GM21515 (cell line): ENCODE measurements at regions not wholly inside any gene's neighbourhood (a gene's known extent, or its start where the extent isn't known, plus 50 kb on each side); places are given as distances from the start of the nearest gene placed in this dataset.
"Not testable (repeated sequence)": the region's sequence is repeated elsewhere in the genome, so short reads cannot be mapped to it uniquely, and the experiment has no call there.

Source experiments
- ATAC-seq: cut with Tn5 transposase; IDR thresholded peaks from one replicate; pipeline ENCODE4 v1.9.1; 2021; ENCODE audit not compliant: unreplicated experiment

DNA sequence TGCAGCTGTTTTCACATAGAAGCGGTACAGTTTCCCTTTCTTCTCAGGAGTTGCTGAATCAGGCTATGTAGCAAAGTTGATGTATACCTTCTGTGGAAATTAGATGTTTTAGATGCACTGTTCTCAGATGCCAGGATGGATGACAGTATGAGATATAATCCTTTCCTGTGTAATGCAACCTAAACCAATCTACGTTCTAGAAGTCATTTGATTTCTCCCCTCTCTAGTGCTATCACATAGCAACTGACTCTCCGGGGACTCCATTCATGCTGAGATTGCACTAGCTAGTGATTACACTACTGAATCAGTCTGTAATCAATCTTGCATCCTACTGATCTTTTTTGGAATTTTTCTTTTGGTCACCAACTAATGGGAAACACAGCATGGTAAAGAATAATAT, 1881.7 kb downstream of the PCDH7 start:
- no peak for ATAC-seq

DNA sequence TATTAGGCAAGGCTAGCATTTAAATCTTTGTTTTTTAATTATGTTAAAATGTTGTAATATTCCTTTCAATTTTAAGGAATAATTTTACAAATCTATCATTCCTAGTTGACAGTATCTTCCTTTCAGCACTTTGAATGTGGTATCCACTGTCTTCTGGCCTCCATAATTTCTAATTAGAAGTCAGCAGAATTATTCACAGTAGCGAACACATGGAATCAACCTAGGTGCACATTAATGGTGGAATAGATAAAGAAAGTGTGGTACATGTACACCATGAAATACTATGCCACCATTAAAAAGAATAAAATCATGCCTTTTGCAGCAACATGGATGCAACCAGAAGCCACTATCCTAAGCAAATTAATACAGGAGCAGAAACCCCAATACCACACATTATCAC, 1887.8 kb downstream of the PCDH7 start:
- ATAC-seq, result no peak

DNA sequence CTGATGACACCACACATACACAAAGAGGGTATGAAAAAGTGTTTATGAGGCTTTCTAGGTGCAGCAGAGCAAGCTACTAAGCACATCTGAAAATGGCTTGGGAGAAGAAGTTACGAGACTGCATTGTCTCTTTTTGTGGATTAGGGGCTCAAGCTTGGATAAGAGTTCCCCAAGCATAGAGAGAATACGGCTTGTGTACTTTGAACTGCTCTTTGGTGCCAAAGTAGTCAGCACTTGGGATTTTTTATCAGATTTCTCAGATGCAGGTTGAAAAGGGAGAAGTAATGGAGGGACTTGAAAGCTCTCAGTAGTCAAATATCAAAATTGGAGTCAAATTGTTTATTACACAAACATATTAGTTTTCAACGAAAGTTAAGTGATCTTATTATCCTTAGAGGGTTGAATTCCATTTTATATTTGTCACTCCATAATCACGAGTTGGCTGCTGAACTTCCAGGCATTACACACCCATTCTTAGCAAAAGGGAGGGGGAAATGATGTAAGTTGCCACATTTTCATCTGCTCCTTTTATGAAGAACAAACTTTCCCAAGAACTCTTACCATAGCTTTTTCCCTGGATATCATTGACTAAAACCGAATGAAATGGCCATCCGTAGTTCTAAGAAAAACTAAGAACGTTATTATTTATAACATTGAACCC, 1904.9 kb downstream of the PCDH7 start:
- ATAC-seq, result no peak

DNA sequence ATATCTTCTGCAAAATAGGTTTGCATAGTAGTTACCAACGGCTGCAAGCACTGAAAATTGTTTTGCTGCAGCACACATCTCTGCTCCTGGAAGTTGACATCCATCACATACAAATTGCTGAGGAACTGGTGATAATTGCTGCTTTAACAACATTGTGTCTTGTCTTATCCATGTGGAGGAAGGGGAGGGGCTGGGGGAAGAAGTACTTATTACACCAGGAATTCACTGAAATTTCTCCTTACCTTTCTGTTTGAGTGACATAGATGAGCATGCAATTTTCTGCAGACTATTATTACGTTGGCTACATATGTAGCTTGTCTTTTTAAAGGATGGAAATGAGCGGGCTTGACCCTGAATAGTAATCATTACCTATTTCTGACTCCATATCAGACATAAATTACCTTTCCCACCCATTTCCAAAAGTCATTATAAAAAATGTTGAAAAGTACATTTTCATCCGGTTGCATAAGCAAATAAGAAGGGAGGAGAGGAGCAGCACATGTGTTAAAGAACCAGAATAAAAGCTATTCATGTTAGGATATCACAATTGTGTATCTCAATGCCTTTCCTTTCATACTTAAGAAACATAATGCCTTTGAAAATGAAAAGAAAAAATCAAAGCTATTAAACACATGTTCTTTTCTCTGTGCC, 1905.6 kb downstream of the PCDH7 start:
- ATAC-seq, result no peak

DNA sequence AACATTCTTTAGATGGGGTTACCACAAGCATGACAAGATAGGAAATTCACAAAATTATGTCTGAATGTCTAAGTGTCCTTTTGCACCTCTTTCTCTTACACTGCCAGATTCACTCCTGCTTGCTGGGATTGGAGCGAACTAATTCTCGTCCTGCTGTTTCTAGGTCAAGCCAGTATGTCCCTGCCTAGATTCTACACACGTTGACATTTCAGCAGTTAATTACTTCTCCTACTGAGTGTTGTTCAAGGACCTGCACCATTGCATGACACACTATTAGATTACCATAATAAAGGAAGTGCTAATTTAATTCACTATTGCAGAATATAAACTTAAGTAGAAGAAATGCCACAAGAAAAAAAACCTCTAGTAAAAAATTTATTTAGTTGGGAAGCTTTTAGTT, 1911.7 kb downstream of the PCDH7 start:
- ATAC-seq, result no peak

DNA sequence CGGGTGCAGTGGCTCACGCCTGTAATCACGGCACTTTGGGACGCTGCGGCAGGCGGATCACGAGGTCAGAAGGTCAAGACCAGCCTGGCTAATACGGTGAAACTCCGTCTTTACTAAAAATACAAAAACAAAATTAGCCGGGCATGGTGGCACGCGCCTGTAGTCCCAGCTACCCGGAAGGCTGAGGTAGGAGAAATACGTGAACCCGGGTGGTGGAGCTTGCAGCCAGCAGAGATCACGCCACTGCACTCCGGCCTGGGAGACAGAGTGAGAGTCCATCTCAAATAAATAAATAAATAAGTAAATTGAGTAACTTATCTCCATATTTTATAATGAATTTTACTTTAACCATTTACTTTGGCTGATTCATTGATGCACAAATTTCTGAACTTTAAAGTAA, 1913.3 kb downstream of the PCDH7 start:
- ATAC-seq, result no peak

DNA sequence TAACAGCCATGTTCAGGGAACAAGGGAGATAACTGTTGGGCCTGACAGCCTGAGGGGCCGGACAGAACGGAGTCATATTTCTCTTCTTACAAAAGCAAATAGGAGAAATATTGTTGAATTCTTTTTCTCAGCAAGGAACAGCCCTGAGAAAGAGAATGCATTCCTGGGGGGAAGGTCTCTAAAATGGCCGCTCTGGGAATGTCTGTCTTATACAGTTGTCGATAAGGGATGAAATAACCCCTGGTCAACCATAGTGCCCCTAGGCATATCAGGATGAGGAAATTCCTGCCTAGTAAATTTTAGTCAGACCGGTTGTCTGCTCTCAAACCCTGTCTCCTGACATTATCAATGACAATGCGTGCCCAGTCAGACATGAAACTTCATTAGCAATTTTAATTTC, 1925.5 kb downstream of the PCDH7 start:
- ATAC-seq, result no peak

DNA sequence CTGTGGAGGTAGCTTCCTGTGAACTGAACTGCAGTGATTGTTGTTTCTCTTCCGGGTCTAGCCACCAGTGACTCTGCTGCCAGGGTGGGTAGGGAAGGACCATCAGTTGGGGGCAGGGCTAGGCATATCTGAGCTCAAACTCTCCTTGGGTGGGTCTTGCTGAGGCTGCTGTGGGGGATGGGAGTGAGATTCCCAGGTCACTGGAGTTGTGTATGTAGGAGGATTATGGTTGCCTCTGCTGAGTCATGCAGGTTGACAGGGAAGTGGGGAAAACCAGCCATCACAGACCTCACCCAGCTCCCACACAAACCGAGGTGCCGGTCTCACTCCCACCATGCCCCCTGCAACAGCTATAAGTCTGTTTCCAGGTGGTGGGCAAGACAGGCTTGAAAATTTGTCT, 1937.8 kb downstream of the PCDH7 start:
- no peak for ATAC-seq

DNA sequence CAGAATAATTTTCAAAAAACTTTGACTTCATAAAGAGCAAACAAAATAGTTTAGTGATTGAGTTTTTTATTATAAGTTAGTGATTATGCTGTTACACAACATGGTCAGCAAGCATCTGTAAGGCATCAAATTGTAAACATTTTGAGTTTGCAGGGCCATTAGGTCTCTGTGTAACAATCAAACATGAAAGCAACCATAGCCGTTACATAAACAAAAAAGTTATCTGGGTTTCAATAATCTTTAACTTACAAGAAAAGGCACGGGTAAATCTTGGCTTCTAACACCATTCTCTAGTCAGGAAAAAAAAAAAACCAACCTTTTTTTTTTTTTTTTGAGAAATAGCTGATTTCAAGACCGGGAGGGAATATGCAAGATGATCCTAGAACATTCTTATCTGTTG, 1941.1 kb downstream of the PCDH7 start:
- no peak for ATAC-seq

DNA sequence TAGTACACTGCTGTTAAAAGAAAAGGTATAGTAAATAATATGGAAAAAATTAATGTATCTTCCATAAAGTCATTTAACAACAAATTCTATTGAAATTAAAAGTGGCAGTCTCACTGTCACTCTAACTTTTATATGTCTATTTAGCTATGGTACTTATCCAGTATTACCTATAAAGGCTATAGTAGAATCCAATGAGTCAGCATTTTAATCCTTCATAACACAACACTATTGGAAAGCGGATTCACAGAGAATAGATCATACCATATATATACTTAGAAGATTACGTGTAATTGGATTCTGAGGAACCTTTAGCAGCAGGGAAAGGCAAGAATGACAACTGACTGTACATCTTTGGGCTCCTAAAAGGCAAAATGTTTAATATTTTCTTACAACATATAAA, 1942.6 kb downstream of the PCDH7 start:
- ATAC-seq, result no peak

DNA sequence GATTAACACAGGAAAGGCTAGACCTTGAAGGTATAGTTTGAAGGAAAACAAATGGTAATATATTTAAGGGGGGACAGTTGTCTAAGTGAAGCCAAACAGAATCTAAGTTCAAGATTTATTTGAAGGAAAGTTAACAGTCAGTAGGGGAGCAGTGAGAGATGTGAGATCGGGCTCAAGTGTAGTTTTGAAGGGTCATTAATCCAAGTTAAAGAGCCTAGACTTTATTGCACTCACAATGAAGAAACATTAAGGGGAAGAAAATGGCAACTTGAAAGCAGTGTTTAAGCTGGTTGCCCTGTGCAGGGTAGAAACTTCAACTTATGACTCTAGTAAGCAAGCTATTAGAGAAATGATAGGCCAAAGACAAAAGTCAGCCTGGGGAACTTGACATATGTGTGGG, 1952.2 kb downstream of the PCDH7 start:
- ATAC-seq, result no peak

DNA sequence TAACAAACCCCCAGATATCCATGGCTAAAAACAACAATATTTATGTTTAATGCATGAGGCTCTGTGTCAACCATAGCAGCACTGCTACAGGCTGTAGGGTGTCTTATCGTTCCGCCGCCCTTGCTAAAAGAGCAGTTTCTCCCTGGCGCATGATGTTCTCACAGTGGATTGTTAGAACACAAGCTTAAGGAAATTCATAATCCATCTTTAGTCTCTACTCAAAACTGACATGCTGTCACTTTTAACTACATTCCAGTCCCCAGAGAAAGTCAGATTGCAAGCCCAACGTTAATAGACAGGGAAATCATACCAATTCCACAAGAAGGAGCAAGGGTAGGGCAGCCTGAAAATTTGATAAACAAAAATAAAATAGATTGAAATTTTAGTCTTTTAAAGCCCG, 1960.8 kb downstream of the PCDH7 start:
- no peak for ATAC-seq

DNA sequence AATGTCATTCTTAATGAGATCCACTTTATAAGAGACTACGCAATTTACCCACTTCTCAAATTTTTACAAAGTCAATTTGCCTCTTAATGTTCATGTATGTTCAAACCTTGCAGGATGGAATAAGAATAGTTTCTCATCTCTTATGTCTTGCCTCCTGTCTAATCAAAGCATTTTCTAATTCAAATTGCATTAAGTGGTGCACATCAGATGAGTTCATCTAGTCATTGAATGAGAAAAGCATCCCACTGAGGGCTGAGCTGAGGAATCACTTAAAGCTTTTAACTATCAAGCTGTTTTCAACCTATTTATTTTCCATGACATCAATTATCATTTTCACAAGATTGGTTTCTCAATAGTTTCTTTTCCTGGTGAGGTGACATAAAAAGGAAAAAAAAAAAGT, 1964.0 kb downstream of the PCDH7 start:
- ATAC-seq, result no peak

DNA sequence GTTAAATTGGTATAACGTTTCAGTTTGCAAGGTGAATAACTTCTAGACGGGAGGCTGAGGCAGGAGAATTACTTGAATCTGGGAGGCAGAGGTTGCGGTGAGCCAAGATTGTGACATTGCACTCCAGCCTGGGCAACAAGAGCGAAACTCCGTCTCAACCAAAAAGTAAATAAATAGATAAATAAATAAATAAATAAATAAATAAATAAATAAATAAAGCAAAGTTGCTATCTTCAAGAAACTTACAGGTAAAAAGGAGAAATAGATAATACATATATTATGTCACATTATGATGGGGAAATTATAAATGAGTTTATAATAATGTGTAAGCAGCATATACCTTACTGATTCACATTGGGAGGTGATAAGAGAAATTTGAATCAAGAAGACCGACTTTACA, 1966.0 kb downstream of the PCDH7 start:
- ATAC-seq, result no peak

DNA sequence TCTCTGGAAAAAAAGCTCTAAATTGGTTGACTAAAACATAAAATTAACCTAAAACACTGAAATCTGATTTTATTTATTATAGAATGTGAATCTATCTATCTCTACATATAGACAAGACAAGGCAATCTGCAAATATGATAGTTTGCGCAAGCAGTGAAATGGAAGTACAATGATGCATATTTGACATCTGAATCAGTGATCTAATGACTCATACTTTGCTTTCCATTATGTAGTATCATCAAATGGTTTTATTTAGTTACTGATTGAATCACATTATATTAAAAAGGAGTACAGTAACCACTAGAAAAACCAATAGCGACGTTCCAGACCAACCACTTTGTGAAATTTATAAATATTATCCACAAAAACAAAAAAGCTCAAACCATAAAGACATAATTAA, 1969.3 kb downstream of the PCDH7 start:
- no peak for ATAC-seq

DNA sequence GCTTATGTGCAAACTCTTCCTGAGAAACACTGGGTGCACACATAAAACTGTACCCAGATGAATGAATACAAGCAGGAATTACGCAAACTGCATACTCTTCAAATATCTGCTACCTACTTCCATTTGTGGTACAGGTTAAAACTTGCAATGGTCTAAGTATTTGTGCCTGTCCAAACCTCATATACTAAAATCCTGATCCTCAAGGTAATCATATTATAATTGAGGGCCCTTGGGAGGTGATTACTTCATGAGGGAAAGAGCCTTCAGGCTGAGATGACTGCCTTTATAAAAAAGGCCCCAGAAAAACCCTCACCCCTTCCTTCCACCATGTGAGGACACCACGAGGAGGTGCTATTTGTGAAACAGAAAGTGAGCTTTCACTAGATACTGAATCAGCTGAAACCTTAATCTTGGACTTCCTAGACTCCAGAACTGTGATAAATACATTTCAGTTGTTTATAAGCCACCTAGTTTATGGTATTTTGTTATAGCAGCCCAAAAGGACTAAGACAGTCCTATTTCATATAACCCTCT, 1977.2 kb downstream of the PCDH7 start:
- no peak for ATAC-seq

DNA sequence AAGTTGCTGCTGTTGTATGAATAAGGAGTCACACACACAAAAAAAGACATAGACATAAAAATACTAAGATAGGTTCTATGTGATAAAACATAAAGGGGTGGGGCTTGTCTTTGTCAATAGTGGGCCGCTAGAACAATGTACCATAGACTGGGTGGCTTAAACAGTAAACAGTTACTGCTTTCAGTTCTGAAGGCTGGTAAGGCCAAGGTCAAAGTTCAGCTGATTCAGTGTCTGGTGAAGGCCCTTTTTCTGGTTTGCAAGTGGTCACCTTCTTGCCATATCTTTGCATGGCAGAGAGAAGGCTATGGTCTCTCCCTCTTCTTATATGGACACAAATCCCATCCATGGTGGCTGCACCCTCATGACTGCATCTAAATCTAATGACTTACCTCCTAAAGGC, 1980.7 kb downstream of the PCDH7 start:
- ATAC-seq, result no peak

DNA sequence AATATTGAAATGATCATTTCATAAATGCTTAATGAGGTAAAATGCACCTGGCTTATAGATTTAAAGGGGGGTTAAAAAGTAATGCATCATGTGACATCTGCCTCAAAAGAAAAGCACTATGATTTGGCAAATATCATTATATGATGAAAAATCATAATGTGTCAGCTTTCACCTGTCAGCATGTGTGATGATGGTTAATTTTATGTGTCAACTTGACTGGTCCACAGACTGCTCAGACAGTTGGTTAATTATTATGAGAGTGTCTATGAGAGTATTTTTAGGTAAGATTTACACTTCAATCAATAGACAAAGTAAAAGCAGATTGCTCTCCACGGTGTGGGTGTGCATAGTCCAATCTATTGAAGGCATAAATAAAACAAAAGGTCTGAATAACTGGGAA, 1986.7 kb downstream of the PCDH7 start:
- ATAC-seq, result no peak

DNA sequence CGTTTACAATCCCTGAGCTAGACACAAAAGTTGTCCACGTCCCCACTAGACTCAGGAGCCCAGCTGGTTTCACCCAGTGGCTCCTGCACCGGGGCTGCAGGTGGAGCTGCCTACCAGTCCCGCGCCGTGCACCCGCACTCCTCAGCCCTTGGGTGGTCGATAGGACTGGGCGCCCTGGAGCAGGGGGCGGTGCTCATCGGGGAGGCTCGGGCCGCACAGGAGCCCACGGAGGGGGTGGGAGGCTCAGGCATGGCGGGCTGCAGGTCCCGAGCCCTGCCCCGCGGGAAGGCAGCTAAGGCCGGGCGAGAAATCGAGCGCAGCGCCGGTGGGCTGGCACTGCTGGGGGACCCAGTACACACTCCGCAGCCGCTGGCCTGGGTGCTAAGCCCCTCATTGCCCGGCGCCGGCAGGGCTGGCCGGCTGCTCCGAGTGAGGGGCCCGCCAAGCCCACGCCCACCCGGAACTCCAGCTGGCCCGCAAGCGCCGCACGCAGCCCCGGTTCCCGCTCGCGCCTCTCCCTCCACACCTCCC, 1996.0 kb downstream of the PCDH7 start:
- ATAC-seq, result not testable (repeated sequence)

DNA sequence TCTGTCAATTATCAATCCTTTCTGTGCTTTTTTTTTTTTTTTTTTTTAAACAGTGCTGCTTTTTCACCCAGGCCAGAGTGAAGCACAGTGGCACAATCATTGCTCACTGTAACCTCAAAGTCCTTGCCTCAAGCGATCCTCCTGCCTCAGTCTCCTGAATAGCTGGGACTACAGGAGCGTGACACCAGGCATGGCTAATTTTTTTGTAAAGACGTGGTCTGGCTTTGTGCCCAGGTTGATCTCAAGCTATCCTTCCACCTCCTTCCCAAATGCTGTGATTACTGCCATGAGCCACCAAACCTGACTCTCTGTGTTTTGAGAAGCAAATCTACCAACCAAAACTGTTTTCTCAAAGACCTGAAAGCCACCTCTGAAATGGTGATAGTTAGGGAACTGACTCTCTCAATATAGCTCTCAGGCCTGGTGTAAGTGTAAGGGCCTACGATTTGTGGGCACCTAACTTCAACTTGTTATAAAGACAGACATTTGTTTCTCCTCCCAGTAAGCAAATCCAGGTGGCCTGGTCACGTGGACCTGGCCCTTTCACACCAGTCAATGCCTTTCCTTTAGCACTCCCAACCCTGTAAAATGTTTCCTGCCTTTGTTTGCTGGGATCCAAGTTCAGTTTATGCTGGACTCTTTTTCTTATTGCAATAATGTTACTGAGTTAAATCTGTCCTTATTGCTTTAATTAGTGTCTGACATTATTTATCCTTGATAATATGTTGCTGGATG, 2015.9 kb downstream of the PCDH7 start:
- ATAC-seq, result no peak

DNA sequence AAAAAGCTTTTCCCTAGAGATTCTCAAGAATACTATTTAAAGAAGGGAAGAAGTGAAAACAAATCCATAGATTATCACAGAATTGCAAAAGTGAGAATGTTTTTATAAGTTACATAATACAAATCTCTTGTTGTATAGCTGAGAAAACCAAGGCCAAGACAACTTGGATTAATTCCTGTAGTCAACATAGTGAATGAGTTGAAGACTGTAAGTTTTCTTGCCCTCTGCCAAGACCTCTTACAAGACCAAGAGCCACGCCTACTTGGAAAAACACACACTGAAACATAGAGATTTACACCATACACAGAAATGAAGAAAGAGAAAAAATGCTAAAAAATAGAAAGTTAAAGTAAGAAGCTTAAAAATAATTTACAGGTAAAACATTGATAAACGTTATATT, 2024.0 kb downstream of the PCDH7 start:
- no peak for ATAC-seq

DNA sequence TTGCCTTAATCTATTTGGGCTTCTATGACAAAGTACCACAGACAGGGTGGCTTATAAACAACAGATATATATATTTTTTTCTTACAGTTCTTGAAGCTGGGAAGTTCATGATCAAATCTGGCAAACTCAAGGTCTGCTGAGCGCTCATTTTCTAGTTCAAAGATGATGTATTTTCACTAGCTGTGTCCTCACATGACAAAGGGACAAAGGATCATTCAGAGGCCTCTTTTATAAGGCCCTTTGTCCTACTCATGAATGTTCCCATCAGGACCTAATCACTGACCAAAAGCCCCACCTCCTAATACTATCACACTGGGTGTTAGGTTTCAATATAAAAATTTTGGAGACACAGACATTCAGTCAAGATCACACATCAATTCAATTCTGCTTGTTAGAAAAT, 2025.2 kb downstream of the PCDH7 start:
- ATAC-seq, result no peak
